Heart left ventricle (tissue), 13 donors: ENCODE measurements at regions not wholly inside any gene's neighbourhood (a gene's known extent, or its start where the extent isn't known, plus 50 kb on each side); places are given as distances from the start of the nearest gene placed in this dataset.

ENCODE experiments used
- CTCF ChIP-seq, 12 donors: fragments of 200-600 bp; sonication (generic) in 4 of 12; IDR thresholded peaks; one replicate each; pipeline versions ENCODE4 v1.5.0 to v1.8.0; 2018 to 2022; ENCODE audit warnings: antibody characterized with exemption in 12 of 12, mild to moderate bottlenecking in 5 of 12
- POLR2A ChIP-seq, 2 donors: fragments of 450-650 bp; IDR thresholded peaks; one replicate each; pipeline ENCODE4 v1.6.1; 2017; ENCODE audit warnings: antibody characterized with exemption in 2 of 2, mild to moderate bottlenecking in 2 of 2, moderate library complexity in 2 of 2
- donor health status: ischemic (EF 13 %, LVEDD 7.1; RV severe dilation, severe dysfunction).
- donor health status: DM: no; HTN: yes; CAD: no.
- donor health status: DM: no; HTN: no; CAD: no.
- donor health status: ischemic (EF 25% LVEDD 6.9; RV normal size, moderate dysfunction).
- donor health status: ischemic (EF 25% LVEDD 5.7; RV mildly dilated, moderate dysfunction).
- donor health status: ischemic (EF 35%, LVEDD 5.7; RV mildly dilated, moderate dysfunction).
- donor health status: nonischemic (EF 11% LVEDD 7.7; RV severe dilation, severe dysfunction).
- donor health status: DM: yes; HTN: yes; CAD: no.
- donor health status: PGD.
- donor health status: ischemic (EF 29% LVEDD 5.4; RV normal size, mild dysfunction).
- donor health status: nonischemic (EF 23%, LVEDD 6.1; RV moderate dilation, normal function).

DNA sequence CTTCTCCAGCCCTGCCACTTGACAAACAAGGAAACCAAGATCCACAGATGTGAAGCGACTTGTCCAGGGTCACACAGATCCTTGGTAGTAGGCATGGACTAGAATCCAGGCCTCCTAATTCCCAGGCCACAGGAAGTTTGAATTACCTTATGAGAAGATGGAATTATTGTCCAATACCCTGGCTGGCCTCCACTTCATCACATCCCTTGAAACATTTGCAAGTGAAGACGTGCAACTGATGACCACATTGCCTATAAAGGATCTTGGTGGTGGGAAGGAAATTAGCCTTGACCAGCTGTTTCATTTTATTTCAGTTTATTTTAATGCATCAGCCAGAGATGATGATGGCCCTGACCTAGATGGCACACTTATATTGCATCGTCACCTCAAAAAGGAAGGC, 165.8 kb upstream of the CAMK1G start:
- TF ChIP-seq CTCF (IDR thresholded peaks at IDR 0.05) (no peak), POLR2A (IDR thresholded peaks at IDR 0.05) (no peak)
